Hematopoietic multipotent progenitor cell treated with erythropoietin and hydrocortisone succinate and interleukin-3 and kit ligand, for 15 days (in vitro differentiated cells): ENCODE measurements at regions not wholly inside any gene's neighbourhood (a gene's known extent, or its start where the extent isn't known, plus 50 kb on each side); places are given as distances from the start of the nearest gene placed in this dataset.
A peak's percentile ranks its signal among the peaks of the same experiment; 100 is the strongest.
"Not testable (repeated sequence)": the region's sequence is repeated elsewhere in the genome, so short reads cannot be mapped to it uniquely, and the experiment has no call there.

Source experiments
- DNase-seq: peaks from one replicate; pipeline ENCODE4 v3.0.0-alpha.2; 2015; ENCODE audit warnings: low spot score

GRCh38 chr15:84421513-84422181 lies 179.2 kb upstream of the ZSCAN2 start:
- not testable (repeated sequence) for DNase-seq

GRCh38 chr15:84425327-84425726 lies 175.5 kb upstream of the ZSCAN2 start:
- DNase-seq, result not testable (repeated sequence)

- not testable (repeated sequence) for DNase-seq
Measured at GRCh38 chr15:84473305-84473877, 127.4 kb upstream of the ZSCAN2 start.

- DNase-seq, result not testable (repeated sequence)
Measured at GRCh38 chr15:84476364-84477033, 124.3 kb upstream of the ZSCAN2 start.

GRCh38 chr15:84477550-84477949 lies 123.3 kb upstream of the ZSCAN2 start:
- DNase-seq, result not testable (repeated sequence)

GRCh38 chr15:84480174-84480681 lies 120.6 kb upstream of the ZSCAN2 start:
- not testable (repeated sequence) for DNase-seq

- DNase-seq, result not testable (repeated sequence)
Measured at GRCh38 chr15:84483859-84484258, 117.0 kb upstream of the ZSCAN2 start.

- DNase-seq, result not testable (repeated sequence)
Measured at GRCh38 chr15:84500165-84500889, 100.5 kb upstream of the ZSCAN2 start.

GRCh38 chr15:84503101-84503500 lies 97.7 kb upstream of the ZSCAN2 start:
- DNase-seq, result not testable (repeated sequence)

- DNase-seq, result not testable (repeated sequence)
Measured at GRCh38 chr15:84505552-84505951, 95.3 kb upstream of the ZSCAN2 start.

GRCh38 chr15:84512324-84512723 lies 88.5 kb upstream of the ZSCAN2 start:
- DNase-seq, result not testable (repeated sequence)

GRCh38 chr15:84516773-84517172 lies 84.0 kb upstream of the ZSCAN2 start:
- DNase-seq, result peak; percentile 4

GRCh38 chr15:84525491-84526344 lies 75.1 kb upstream of the ZSCAN2 start:
- DNase-seq, result not testable (repeated sequence)

GRCh38 chr15:84530751-84531150 lies 70.1 kb upstream of the ZSCAN2 start:
- DNase-seq, result not testable (repeated sequence)

GRCh38 chr15:84531223-84531622 lies 69.6 kb upstream of the ZSCAN2 start:
- not testable (repeated sequence) for DNase-seq

- DNase-seq, result not testable (repeated sequence)
Measured at GRCh38 chr15:84531709-84532367, 69.0 kb upstream of the ZSCAN2 start.

- not testable (repeated sequence) for DNase-seq
Measured at GRCh38 chr15:84533705-84534104, 67.1 kb upstream of the ZSCAN2 start.

GRCh38 chr15:84534561-84535235 lies 66.1 kb upstream of the ZSCAN2 start:
- DNase-seq, result not testable (repeated sequence)

- not testable (repeated sequence) for DNase-seq
Measured at GRCh38 chr15:84536181-84536580, 64.6 kb upstream of the ZSCAN2 start.

GRCh38 chr15:84544586-84544985 lies 56.2 kb upstream of the ZSCAN2 start:
- not testable (repeated sequence) for DNase-seq
